HepG2 (cell line): ENCODE measurements at regions not wholly inside any gene's neighbourhood (a gene's known extent, or its start where the extent isn't known, plus 50 kb on each side); places are given as distances from the start of the nearest gene placed in this dataset.

Experiments used
- ATAC-seq: fragments of 200-7000 bp; cut with Tn5 transposase; 3 replicates; pipeline ENCODE4 v1.9.1; 2020; ENCODE audit warnings: mild to moderate bottlenecking, moderate library complexity
- BruUV-seq: library from RNA; stranded (reverse); fragments of 400-500 nt; replicated peaks from 2 replicates; lab custom pipeline; 2021; lab: Mats Ljungman, UMichigan
- CTCF ChIA-PET: fragments of 300-600 bp; formaldehyde crosslinking; extraction: SDS; loops from one replicate; lab custom pipeline; 2021; ENCODE audit warnings: low total read pairs, inconsistent platforms, low intra/inter-chr PET ratio; lab: Yijun Ruan, JAX
- POLR2A ChIA-PET: fragments of 350-600 bp; sonication (Branson Sonifier 250); formaldehyde crosslinking; loops from one replicate; lab custom pipeline; 2020; ENCODE audit warnings: antibody characterized with exemption, inconsistent platforms; lab: Yijun Ruan, JAX
- DNase-seq: peaks from one replicate; pipeline ENCODE4 v3.0.0-alpha.2; 2015; ENCODE audit warnings: low spot score
- FAIRE-seq: peaks from 3 replicates; lab custom pipeline; 2011; peaks lifted over from hg19 to GRCh38; lab: Jason Lieb, UNC
- H2AFZ ChIP-seq: one replicate; pipeline ENCODE4 v1.6.1; 2011; ENCODE audit warnings: low read length, inconsistent platforms
- H3K27ac ChIP-seq: fragments of 300-600 bp; 3 replicates; pipeline ENCODE4 v1.8.0; 2011; ENCODE audit warnings: mixed run types, mild to moderate bottlenecking, mixed read lengths, low read length, inconsistent platforms; ENCODE audit not compliant: insufficient read depth; ENCODE audit errors: extremely low read length
- H3K27me3 ChIP-seq, 2 experiments: fragments of 200-600 bp in 1 of 2; 2 replicates in 1 of 2; 3 replicates in 1 of 2; pipeline versions ENCODE4 v1.6.0 to v1.8.0; 2011; ENCODE audit warnings: low read length in 2 of 2, mild to moderate bottlenecking in 2 of 2, moderate library complexity in 2 of 2, inconsistent platforms in 1 of 2; ENCODE audit not compliant: insufficient read depth in 2 of 2, control insufficient read depth in 1 of 2
- H3K36me3 ChIP-seq, 2 experiments: fragments of 200-600 bp in 1 of 2; replicated peaks in 1 of 2; 2 replicates in 1 of 2; 3 replicates in 1 of 2; pipeline versions ENCODE4 v1.5.1 to v1.8.0; 2011; ENCODE audit warnings: low read length in 2 of 2, inconsistent platforms in 1 of 2; ENCODE audit not compliant: insufficient read depth in 2 of 2, control insufficient read depth in 1 of 2
- H3K4me1 ChIP-seq: 2 replicates; pipeline ENCODE4 v1.5.1; 2012; ENCODE audit warnings: low read length, inconsistent platforms; ENCODE audit not compliant: insufficient read depth
- H3K4me2 ChIP-seq: 2 replicates; pipeline ENCODE4 v1.6.0; 2011; ENCODE audit warnings: low read depth, low read length, inconsistent platforms
- H3K4me3 ChIP-seq, 3 experiments: fragments of 200-600 bp in 1 of 3; sonication (generic), shearing (Covaris generic) in 1 of 3; replicated peaks in 1 of 3; 2 replicates each; pipeline ENCODE4 v1.5.1; 2011 to 2016; ENCODE audit warnings: low read length in 3 of 3, inconsistent platforms in 2 of 3, low read depth in 2 of 3, mild to moderate bottlenecking in 2 of 3, control low read depth in 1 of 3, mixed read lengths in 1 of 3; ENCODE audit not compliant: insufficient read depth in 1 of 3
- H3K79me2 ChIP-seq: one replicate; pipeline ENCODE4 v1.6.1; 2011; ENCODE audit warnings: low read length, inconsistent platforms; ENCODE audit not compliant: insufficient read depth
- H3K9ac ChIP-seq: 2 replicates; pipeline ENCODE4 v1.6.0; 2011; ENCODE audit warnings: mild to moderate bottlenecking, low read depth, low read length, inconsistent platforms; ENCODE audit not compliant: insufficient read depth
- H3K9me3 ChIP-seq: 2 replicates; pipeline ENCODE4 v1.5.1; 2012; ENCODE audit warnings: mild to moderate bottlenecking, low read length
- H4K20me1 ChIP-seq: 2 replicates; pipeline ENCODE4 v1.6.0; 2011; ENCODE audit warnings: inconsistent platforms, mild to moderate bottlenecking, low read length, moderate library complexity; ENCODE audit not compliant: insufficient read depth
- ARID3A ChIP-seq: IDR thresholded peaks from 2 replicates; pipeline ENCODE4 v1.6.1; 2012; ENCODE audit warnings: low read depth, low read length, improper control_type of control experiment
- DDIT3 ChIP-seq: sonication (generic); formaldehyde crosslinking; IDR thresholded peaks from 2 replicates; pipeline ENCODE4 v1.4.0; 2020; ENCODE audit warnings: mild to moderate bottlenecking, missing genetic modification reagents
- GATAD2A ChIP-seq: IDR thresholded peaks from 2 replicates; pipeline ENCODE4 v1.6.1; 2016
- HNF4G ChIP-seq, 2 experiments: sonication (generic) in 1 of 2; formaldehyde crosslinking in 1 of 2; IDR thresholded peaks; 2 replicates each; pipeline versions ENCODE4 v1.4.0 to v1.6.1; 2011 to 2020; ENCODE audit warnings: borderline replicate concordance in 2 of 2, low read depth in 2 of 2, mild to moderate bottlenecking in 2 of 2, low read length in 1 of 2, missing genetic modification reagents in 1 of 2, moderate library complexity in 1 of 2
- KDM5B ChIP-seq: sonication (generic); formaldehyde crosslinking; IDR thresholded peaks from 2 replicates; pipeline ENCODE4 v1.4.0; 2020; ENCODE audit warnings: missing genetic modification reagents, mild to moderate bottlenecking, borderline replicate concordance
- RFXAP ChIP-seq: sonication (generic); formaldehyde crosslinking; IDR thresholded peaks from 2 replicates; pipeline ENCODE4 v1.4.0; 2020; ENCODE audit warnings: missing genetic modification reagents, borderline replicate concordance
- ZFP62 ChIP-seq: sonication (generic); formaldehyde crosslinking; IDR thresholded peaks from 2 replicates; pipeline ENCODE4 v1.4.0; 2020; ENCODE audit warnings: missing genetic modification reagents
- ZFP90 ChIP-seq: sonication (generic); formaldehyde crosslinking; IDR thresholded peaks from 2 replicates; pipeline ENCODE4 v1.8.0; 2022; ENCODE audit warnings: missing genetic modification reagents, mild to moderate bottlenecking, inconsistent platforms, borderline replicate concordance
- ZFY ChIP-seq: sonication (generic); formaldehyde crosslinking; IDR thresholded peaks from 2 replicates; pipeline ENCODE4 v1.4.0; 2020; ENCODE audit warnings: missing genetic modification reagents
- ZNF451 ChIP-seq: sonication (generic); formaldehyde crosslinking; IDR thresholded peaks from 2 replicates; pipeline ENCODE4 v1.5.0; 2020; ENCODE audit warnings: mild to moderate bottlenecking, missing genetic modification reagents
- ZNF567 ChIP-seq: sonication (generic); formaldehyde crosslinking; IDR thresholded peaks from 2 replicates; pipeline ENCODE4 v1.8.1; 2023; ENCODE audit warnings: mild to moderate bottlenecking, missing genetic modification reagents, borderline replicate concordance
- ZNF614 ChIP-seq: IDR thresholded peaks from 2 replicates; pipeline ENCODE4 v1.6.1; 2018; ENCODE audit warnings: missing biosample characterization, missing genetic modification reagents, inconsistent platforms, borderline replicate concordance
- WGBS: methylation state at CpG from one replicate; pipeline ENCODE4 v1.1.6; 2017; ENCODE audit warnings: low lambda C conversion rate; 5-methylcytosine and 5-hydroxymethylcytosine counted together
- in situ Hi-C: cut with HindIII; loops from 2 replicates; pipeline ENCODE4 v1.10.0; 2017; ENCODE audit warnings: low pct_unique_long_range_greater_than_20kb; ENCODE audit not compliant: extremely low pct_ligation_motif_present
- intact Hi-C: fragments of 100-400 bp; cut with micrococcal nuclease; formaldehyde crosslinking; loops from one replicate; pipeline ENCODE4 v1.10.0; 2022; ENCODE audit not compliant: unreplicated experiment
- TF ChIP-seq, protein P1 (sequence below): fragments of 450-650 bp; IDR thresholded peaks from 2 replicates; pipeline ENCODE4 v1.6.1; 2016

GRCh38 chr2:240351088-240351741 lies 84.2 kb upstream of the GPC1 start:
- H3K27me3 ChIP-seq = peaks cover 18 to 88% of the 10 kb centered on the region in 2 experiments; a peak in 4 of 5 replicates
- no peak for TF ChIP-seq ZNF614 (CRISPR knock-in tag)
- TF ChIP-seq, protein P1, sequence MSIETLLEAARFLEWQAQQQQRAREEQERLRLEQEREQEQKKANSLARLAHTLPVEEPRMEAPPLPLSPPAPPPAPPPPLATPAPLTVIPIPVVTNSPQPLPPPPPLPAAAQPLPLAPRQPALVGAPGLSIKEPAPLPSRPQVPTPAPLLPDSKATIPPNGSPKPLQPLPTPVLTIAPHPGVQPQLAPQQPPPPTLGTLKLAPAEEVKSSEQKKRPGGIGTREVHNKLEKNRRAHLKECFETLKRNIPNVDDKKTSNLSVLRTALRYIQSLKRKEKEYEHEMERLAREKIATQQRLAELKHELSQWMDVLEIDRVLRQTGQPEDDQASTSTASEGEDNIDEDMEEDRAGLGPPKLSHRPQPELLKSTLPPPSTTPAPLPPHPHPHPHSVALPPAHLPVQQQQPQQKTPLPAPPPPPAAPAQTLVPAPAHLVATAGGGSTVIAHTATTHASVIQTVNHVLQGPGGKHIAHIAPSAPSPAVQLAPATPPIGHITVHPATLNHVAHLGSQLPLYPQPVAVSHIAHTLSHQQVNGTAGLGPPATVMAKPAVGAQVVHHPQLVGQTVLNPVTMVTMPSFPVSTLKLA = peak; percentile 46; the same call in 1 of the 2 replicates
- CTCF ChIA-PET = no interaction called here
- H4K20me1 ChIP-seq = 0 out of 2 replicates have a peak, but pooled peaks cover 6% of the 10 kb centered on the region
- H3K9me3 ChIP-seq = no peaks in the 10 kb centered on the region
- ATAC-seq (no peak), FAIRE-seq (no peak), DNase-seq (no peak)
- 45% methylated on average over 27 of the region's 28 CpGs for WGBS
- H3K4me1 ChIP-seq = no peaks in the 10 kb centered on the region
- H3K36me3 ChIP-seq = no peaks in the 10 kb centered on the region
- H3K27ac ChIP-seq = no peak overlapping the region
- BruUV-seq = no TSS peak
- H3K4me2 ChIP-seq = no peak overlapping the region
- POLR2A ChIA-PET = no interaction called here
- no peaks in the 10 kb centered on the region for H3K79me2 ChIP-seq
- no peak overlapping the region for H3K9ac ChIP-seq
- no peak overlapping the region for H2AFZ ChIP-seq
- H3K4me3 ChIP-seq = no peak overlapping the region
- in situ Hi-C loops (no loop called here), intact Hi-C loops (no loop called here)

DNA sequence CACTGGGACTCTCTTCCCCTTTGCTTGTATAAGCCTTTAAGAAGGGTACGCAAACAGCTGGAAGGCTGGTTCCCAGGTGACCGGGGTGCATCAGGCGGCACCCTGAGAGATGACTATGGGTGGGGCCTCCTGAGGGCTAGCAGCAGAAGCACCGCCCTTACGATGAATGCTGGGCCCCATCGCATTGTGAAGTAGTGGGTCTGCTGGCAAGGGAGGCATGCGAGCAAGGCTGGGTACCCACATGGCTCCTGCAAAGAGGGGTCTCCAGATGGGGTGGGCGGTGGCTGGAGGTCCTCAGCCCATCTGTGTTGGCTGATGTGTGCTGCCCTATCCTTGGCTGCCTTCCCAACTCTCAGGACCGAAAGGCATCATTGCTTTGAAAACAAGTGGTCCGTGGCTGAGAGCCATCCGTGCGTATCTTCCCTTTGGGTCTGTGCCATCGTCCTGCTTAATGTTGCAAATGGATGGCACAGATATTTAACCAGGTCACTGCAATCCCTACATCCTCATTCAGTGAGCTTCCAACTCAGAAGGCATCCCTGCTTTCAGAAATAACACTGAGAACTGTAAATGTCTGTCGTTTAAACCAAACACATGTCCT lies 83.5 kb upstream of the GPC1 start:
- Histone ChIP-seq H4K20me1 (0 out of 2 replicates have a peak, but pooled peaks cover 6% of the 10 kb centered on the region), H3K79me2 (no peaks in the 10 kb centered on the region), H3K4me3 (no peak overlapping the region), H3K36me3 (no peaks in the 10 kb centered on the region), H3K9ac (no peak overlapping the region), H2AFZ (no peak overlapping the region)
- ATAC-seq (no peak), DNase-seq (no peak)
- CTCF ChIA-PET = no interaction called here
- TF ChIP-seq HNF4G (IDR thresholded peaks at IDR 0.05; ENCODE audit: borderline replicate concordance, low read depth, low read length) = no peak
- no peak for TF ChIP-seq HNF4G (CRISPR knock-in tag; IDR thresholded peaks at IDR 0.05; ENCODE audit: borderline replicate concordance, low read depth)
- no peak for TF ChIP-seq RFXAP
- TF ChIP-seq DDIT3 = no peak
- no peak for TF ChIP-seq ZFY
- TF ChIP-seq GATAD2A (CRISPR knock-in tag) = no peak
- TF ChIP-seq ZNF567 (CRISPR knock-in tag) = no peak
- no peak for TF ChIP-seq ZNF451
- no peak for TF ChIP-seq ARID3A
- no peak for TF ChIP-seq ZFP62 (CRISPR knock-in tag)
- TF ChIP-seq KDM5B (CRISPR knock-in tag) = no peak
- TF ChIP-seq ZFP90 (CRISPR knock-in tag) = no peak
- TF ChIP-seq, all 625 proteins: peak for 0
- WGBS = 50% methylated on average over 14 of the region's 14 CpGs
- POLR2A ChIA-PET = no interaction called here
- Histone ChIP-seq H3K9me3 (no peaks in the 10 kb centered on the region), H3K4me2 (no peak overlapping the region), H3K4me1 (no peaks in the 10 kb centered on the region), H3K27ac (no peak overlapping the region), H3K27me3 (peaks cover 19 to 90% of the 10 kb centered on the region in 2 experiments; a peak in 4 of 5 replicates)
- FAIRE-seq = no peak
- intact Hi-C loops = no loop called here
- no TSS peak for BruUV-seq
- in situ Hi-C loops = no loop called here
